ENCODE measurements at regions not wholly inside any gene's neighbourhood (a gene's known extent, or its start where the extent isn't known, plus 50 kb on each side); places are given as distances from the start of the nearest gene placed in this dataset.

DNA sequence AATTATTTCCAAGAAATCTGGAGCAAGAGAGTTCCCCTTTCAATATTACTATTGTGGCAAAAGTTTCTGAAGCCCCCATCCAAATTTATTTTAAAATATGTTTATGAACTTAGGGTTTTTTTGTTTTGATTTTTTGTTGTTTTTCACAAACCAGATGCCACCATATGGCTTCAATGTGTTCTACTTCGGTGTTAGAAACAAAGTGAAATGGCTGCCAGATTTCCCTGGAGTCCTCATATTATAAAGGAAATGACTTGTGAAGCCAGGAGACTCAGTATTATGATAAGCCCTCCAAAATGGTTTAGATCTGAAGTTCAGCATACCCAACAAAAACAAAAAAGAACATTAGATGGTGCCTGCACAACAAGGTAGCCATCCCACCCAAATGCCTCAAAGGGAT lies 154.2 kb upstream of the SPANXC start:
- H3K36me3 ChIP-seq = no peaks in the 10 kb centered on the region
- H3K4me1 ChIP-seq (ENCODE audit: low read depth) = no peaks in the 10 kb centered on the region
- DNase-seq (ENCODE audit: low read depth in 1 of 2, low spot score in 1 of 2) = no peak

DNA sequence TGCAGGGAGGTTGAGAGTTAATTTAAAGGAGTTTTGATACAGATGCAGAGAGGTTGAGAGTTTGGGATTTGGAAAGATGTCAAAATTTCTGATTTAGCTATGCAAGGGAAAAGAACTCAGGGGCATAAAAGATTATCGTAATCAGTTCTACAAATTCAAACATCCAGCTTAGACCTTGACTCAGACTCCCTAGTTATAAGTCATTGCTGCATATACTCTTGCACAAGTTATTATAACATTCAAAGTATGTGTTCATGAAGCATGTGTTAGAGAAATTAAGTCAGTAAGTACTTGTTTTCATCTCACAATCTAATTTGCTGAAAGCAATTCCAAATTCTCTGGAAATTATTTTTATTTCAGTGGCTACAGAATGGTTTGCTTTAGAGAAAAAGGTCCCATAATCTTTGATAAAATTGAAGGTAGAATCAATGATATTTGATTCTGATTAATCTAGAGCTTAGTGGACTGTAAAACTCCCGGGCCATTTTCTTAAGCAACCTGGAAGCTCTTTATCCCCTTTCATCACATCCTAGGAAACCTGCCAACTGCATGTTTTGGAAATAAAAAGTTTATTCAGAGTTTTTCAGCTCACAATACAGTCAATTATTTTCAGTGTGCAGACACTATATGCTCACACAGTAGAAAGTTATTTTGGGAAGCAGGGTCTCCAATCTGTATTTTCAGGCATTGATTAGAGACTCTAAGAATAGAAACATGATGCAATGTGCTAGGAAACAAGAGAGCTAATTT lies 132.9 kb upstream of the SPANXC start:
- Histone ChIP-seq H3K9me3 (ENCODE audit: low read depth) (no peaks in the 10 kb centered on the region), H3K4me3 (no peak overlapping the region), H3K36me3 (no peaks in the 10 kb centered on the region), H3K27me3 (no peaks in the 10 kb centered on the region), H3K27ac (peak overlapping the region; percentile 1), H3K4me1 (ENCODE audit: low read depth) (peaks cover 5% of the 10 kb centered on the region)
- peak; percentile 23 to 43 for DNase-seq (ENCODE audit: low read depth in 1 of 2, low spot score in 1 of 2)
- TF ChIP-seq, protein P1, sequence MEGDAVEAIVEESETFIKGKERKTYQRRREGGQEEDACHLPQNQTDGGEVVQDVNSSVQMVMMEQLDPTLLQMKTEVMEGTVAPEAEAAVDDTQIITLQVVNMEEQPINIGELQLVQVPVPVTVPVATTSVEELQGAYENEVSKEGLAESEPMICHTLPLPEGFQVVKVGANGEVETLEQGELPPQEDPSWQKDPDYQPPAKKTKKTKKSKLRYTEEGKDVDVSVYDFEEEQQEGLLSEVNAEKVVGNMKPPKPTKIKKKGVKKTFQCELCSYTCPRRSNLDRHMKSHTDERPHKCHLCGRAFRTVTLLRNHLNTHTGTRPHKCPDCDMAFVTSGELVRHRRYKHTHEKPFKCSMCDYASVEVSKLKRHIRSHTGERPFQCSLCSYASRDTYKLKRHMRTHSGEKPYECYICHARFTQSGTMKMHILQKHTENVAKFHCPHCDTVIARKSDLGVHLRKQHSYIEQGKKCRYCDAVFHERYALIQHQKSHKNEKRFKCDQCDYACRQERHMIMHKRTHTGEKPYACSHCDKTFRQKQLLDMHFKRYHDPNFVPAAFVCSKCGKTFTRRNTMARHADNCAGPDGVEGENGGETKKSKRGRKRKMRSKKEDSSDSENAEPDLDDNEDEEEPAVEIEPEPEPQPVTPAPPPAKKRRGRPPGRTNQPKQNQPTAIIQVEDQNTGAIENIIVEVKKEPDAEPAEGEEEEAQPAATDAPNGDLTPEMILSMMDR (IDR thresholded peaks at IDR 0.05; ENCODE audit: low read depth, low read length) = no peak

More for the DNA sequence above, 154.2 kb upstream of the SPANXC start:
- no peak overlapping the region for H3K4me3 ChIP-seq
- H3K27me3 ChIP-seq = no peaks in the 10 kb centered on the region
- TF ChIP-seq, protein P1 (IDR thresholded peaks at IDR 0.05; ENCODE audit: low read depth, low read length) = no peak
- no peaks in the 10 kb centered on the region for H3K9me3 ChIP-seq (ENCODE audit: low read depth)
- no peak overlapping the region for H3K27ac ChIP-seq

DNA sequence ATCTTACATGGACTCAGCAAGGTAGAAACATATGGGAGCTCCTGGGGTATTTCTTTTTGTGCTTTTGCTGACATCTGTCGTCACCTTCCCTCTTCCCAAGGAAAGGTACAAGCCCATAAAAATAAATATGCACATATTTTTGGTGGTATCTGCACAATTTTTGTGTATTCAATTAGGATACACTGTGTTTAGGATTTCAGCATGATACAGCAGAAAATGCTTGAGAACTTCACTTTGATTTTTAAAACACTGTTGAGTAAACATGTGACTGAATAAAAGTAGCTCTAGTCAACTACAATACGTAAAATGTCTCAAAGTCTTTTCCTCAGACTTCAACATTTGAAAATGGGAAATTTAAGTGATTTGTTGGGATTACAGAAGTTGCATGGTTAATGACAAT lies 99.4 kb upstream of the SPANXC start:
- H3K27me3 ChIP-seq = no peaks in the 10 kb centered on the region
- no peak overlapping the region for H3K27ac ChIP-seq
- H3K4me3 ChIP-seq = no peak overlapping the region
- no peaks in the 10 kb centered on the region for H3K9me3 ChIP-seq (ENCODE audit: low read depth)
- DNase-seq (ENCODE audit: low read depth in 1 of 2, low spot score in 1 of 2) = no peak
- H3K36me3 ChIP-seq = no peaks in the 10 kb centered on the region
- TF ChIP-seq, protein P1 (IDR thresholded peaks at IDR 0.05; ENCODE audit: low read depth, low read length) = no peak
- H3K4me1 ChIP-seq (ENCODE audit: low read depth) = no peaks in the 10 kb centered on the region

DNA sequence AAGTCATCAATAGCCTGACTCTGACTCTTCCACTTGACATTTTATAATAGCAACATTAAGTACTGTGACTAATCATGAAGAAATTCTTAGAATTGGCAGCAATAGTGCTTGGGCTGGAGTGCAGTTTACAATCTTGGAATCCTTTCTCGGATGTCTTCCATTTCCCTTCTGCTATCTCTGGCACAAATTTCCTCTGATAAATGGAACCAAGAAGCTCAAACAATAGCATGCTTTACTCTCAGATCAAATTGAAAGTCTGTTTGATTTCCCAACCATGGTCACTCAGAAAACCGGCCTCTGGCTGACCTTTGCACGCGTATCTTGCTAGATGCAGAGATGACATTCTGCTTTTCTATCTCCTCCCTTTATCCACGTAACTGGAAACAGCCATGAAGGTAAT lies 99.0 kb upstream of the SPANXC start:
- peak in 1 of 2 donors; percentile 84 for DNase-seq (ENCODE audit: low read depth in 1 of 2, low spot score in 1 of 2)
- Histone ChIP-seq H3K36me3 (no peaks in the 10 kb centered on the region), H3K4me3 (no peak overlapping the region), H3K27me3 (no peaks in the 10 kb centered on the region), H3K4me1 (ENCODE audit: low read depth) (no peaks in the 10 kb centered on the region), H3K9me3 (ENCODE audit: low read depth) (no peaks in the 10 kb centered on the region), H3K27ac (no peak overlapping the region)
- TF ChIP-seq, protein P1 (IDR thresholded peaks at IDR 0.05; ENCODE audit: low read depth, low read length) = no peak

DNA sequence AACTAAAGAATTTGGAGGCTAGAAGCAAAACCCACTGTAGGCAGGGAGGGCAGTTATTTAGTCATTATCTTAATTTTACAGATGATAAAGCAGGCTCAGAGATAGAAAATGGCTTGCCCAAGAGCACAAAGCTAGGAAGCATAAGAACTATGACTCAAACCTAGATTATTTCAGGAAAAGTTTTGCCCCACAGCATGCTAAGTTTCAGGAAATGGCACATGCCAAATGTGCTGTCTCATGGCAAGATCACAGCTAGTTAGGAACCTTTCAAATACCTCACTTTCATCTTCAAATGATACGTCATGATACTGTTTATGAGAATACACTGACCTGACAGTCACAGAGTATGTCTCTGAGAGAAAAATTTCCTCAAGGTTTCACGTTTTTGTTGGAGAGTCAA lies 78.5 kb upstream of the SPANXC start:
- no peaks in the 10 kb centered on the region for H3K4me1 ChIP-seq (ENCODE audit: low read depth)
- H3K27me3 ChIP-seq = no peaks in the 10 kb centered on the region
- H3K36me3 ChIP-seq = no peaks in the 10 kb centered on the region
- H3K9me3 ChIP-seq (ENCODE audit: low read depth) = no peaks in the 10 kb centered on the region
- no peak for DNase-seq (ENCODE audit: low read depth in 1 of 2, low spot score in 1 of 2)
- H3K4me3 ChIP-seq = no peak overlapping the region
- H3K27ac ChIP-seq = no peak overlapping the region
- TF ChIP-seq, protein P1 (IDR thresholded peaks at IDR 0.05; ENCODE audit: low read depth, low read length) = no peak
